ENCODE measurements at regions not wholly inside any gene's neighbourhood (a gene's known extent, or its start where the extent isn't known, plus 50 kb on each side); places are given as distances from the start of the nearest gene placed in this dataset.

DNA sequence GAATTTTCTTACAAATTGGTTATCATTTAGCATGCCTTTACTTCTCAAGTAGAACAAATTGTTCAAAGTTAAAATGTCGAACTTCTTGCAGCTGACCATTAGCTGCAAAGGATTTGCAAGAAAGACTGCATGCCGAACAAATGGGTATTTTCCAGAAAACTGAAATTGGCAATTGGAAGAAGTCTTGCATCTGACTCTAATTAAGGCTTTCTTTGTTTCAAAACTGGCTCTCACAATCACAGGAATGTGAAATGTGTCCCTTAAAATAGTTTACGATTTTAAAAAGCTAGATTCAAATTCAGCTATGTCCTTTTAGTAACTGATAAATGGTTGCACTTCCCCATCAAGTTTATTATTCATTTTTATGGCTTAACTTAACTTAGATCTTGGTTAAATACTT, 207.9 kb downstream of the ARL4A start (continued):
- TF ChIP-seq, protein P1, sequence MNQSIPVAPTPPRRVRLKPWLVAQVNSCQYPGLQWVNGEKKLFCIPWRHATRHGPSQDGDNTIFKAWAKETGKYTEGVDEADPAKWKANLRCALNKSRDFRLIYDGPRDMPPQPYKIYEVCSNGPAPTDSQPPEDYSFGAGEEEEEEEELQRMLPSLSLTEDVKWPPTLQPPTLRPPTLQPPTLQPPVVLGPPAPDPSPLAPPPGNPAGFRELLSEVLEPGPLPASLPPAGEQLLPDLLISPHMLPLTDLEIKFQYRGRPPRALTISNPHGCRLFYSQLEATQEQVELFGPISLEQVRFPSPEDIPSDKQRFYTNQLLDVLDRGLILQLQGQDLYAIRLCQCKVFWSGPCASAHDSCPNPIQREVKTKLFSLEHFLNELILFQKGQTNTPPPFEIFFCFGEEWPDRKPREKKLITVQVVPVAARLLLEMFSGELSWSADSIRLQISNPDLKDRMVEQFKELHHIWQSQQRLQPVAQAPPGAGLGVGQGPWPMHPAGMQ (IDR thresholded peaks at IDR 0.05; ENCODE audit: borderline replicate concordance): no peak

DNA sequence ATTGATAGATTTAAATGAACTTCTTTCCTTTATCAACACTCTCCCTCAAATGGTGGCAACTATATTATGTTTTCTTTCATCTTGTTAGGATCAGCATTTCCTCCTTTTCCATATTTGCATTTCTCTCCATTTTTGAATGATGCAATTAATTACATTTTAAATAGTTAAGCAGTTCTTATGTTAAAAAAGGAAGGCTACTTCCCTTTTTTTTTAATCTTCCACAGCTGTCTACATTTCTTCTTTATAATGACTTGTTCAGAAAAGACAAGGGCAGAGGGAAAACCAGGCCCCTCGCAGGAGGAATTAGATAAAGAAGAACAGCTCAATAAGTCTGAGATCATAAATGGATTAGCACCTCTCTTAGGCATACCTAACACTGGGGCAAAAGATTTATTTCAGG, 208.9 kb downstream of the ARL4A start:
- ChIA-PET POLR2A (no interaction called here), CTCF (no interaction called here), SMC1A (ENCODE audit: uncharacterized antibody, unreplicated experiment) (interaction anchor here (1.0 to 1.3 kb wide), 3 partner anchors 10 to 257 kb away, joined by 3 to 4 read pairs (median 3); no protein-coding TSS in a partner anchor), RAD21 (ENCODE audit: unreplicated experiment) (no interaction called here)
- no peak overlapping the region for H3K27ac ChIP-seq (ENCODE audit: control insufficient read depth, insufficient read depth)
- WGBS (ENCODE audit: insufficient coverage, insufficient replicate concordance, low lambda C conversion rate, missing lambda C conversion rate): 0% methylated on average over 1 of the region's 1 CpG
- intact Hi-C loops (cut with micrococcal nuclease; ENCODE audit: unreplicated experiment): no loop called here
- no peak overlapping the region for H3K4me3 ChIP-seq
- no TSS peak for BruUV-seq (replicated peaks)
- H3K9me3 ChIP-seq (replicated peaks; ENCODE audit: control insufficient read depth, insufficient read depth, low read length): no peaks in the 10 kb centered on the region
- in situ Hi-C loops (cut with MboI): no loop called here
- no peak for FAIRE-seq
- no peak for ATAC-seq
- no peaks in the 10 kb centered on the region for H3K27me3 ChIP-seq (replicated peaks in 1 of 2; ENCODE audit: control insufficient read depth in 2 of 2, insufficient read depth in 2 of 2, low read length in 1 of 2)
- no peak overlapping the region for H2AFZ ChIP-seq (ENCODE audit: control insufficient read depth, low read depth, low read length)
- no peaks in the 10 kb centered on the region for H3K79me2 ChIP-seq (ENCODE audit: control insufficient read depth, insufficient read depth, low read length)
- H4K20me1 ChIP-seq (ENCODE audit: control insufficient read depth, insufficient read depth): no peaks in the 10 kb centered on the region
- no peak overlapping the region for H3K4me2 ChIP-seq (ENCODE audit: control insufficient read depth, insufficient read depth)
- no peaks in the 10 kb centered on the region for H3K36me3 ChIP-seq (ENCODE audit: control insufficient read depth in 2 of 2, insufficient read depth in 2 of 2, low read length in 1 of 2)
- no peak for DNase-seq (ENCODE audit: low read depth, low spot score)
- no peak overlapping the region for H3K9ac ChIP-seq (ENCODE audit: control insufficient read depth, insufficient read depth, low read length)
- TF ChIP-seq PAX5 (IDR thresholded peaks at IDR 0.05; ENCODE audit: borderline replicate concordance, low read depth, low read length): no peak
- TF ChIP-seq TCF12 (IDR thresholded peaks at IDR 0.05; ENCODE audit: low read depth, low read length): no peak
- TF ChIP-seq TCF3 (IDR thresholded peaks at IDR 0.05; ENCODE audit: borderline replicate concordance, insufficient read depth, low read depth, low read length): no peak
- TF ChIP-seq HCFC1 (IDR thresholded peaks at IDR 0.05; ENCODE audit: low read length): no peak
- no peak for TF ChIP-seq CHD1 (IDR thresholded peaks at IDR 0.05; ENCODE audit: low read depth, low read length)
- no peak for TF ChIP-seq CEBPB (IDR thresholded peaks at IDR 0.05; ENCODE audit: borderline replicate concordance in 1 of 2, low read depth in 2 of 2, low read length in 2 of 2)
- no peak for TF ChIP-seq RB1 (IDR thresholded peaks at IDR 0.05; ENCODE audit: borderline replicate concordance)
- no peak for TF ChIP-seq SMC3 (IDR thresholded peaks at IDR 0.05; ENCODE audit: borderline replicate concordance, low read length)
- no peak for TF ChIP-seq MEF2B (IDR thresholded peaks at IDR 0.05; ENCODE audit: partially characterized antibody, poor library complexity, severe bottlenecking)
- TF ChIP-seq KAT2A (conservative IDR thresholded peaks at IDR 0.05; ENCODE audit: control insufficient read depth, low read depth, low read length): no peak
- no peak for TF ChIP-seq NFIC (IDR thresholded peaks at IDR 0.05; ENCODE audit: low read depth, low read length)
- TF ChIP-seq RFX5 (IDR thresholded peaks at IDR 0.05; ENCODE audit: low read depth, low read length): no peak
- no peak for TF ChIP-seq SUZ12 (IDR thresholded peaks at IDR 0.05; ENCODE audit: unreplicated experiment)
- H3K4me1 ChIP-seq (ENCODE audit: control insufficient read depth, insufficient read depth, low read length): no peaks in the 10 kb centered on the region

Data from GM12878 (cell line).